ENCODE measurements at regions not wholly inside any gene's neighbourhood (a gene's known extent, or its start where the extent isn't known, plus 50 kb on each side); places are given as distances from the start of the nearest gene placed in this dataset.

DNA sequence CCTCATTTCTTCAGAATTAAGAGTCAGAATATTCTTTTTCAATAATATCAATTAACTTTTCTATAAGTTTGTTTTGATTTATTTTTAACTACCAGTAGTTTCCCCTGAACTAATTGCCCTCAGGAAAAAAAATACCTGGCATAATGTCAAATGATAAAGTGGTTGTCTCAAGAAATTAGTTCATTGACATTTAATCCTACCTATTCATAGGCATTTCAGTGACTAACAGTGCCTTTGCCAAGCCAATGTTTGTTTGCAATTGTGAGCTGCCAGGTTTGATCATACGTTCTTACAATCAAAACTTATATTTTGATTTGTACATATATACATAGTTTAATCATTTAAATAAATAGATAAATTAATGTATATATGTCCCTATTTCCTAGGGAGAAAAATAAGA lies 267.3 kb upstream of the MC4R start:
- no peak overlapping the region for H3K56ac ChIP-seq (replicated peaks; ENCODE audit: insufficient read length, low read depth, low read length)
- H3K9ac ChIP-seq (replicated peaks in 1 of 4; ENCODE audit: extremely low read depth in 1 of 4, low read depth in 3 of 4, low read length in 3 of 4) = no peak overlapping the region
- H3K79me1 ChIP-seq (ENCODE audit: low read depth, low read length) = no peaks in the 10 kb centered on the region
- no peak overlapping the region for H4K8ac ChIP-seq (ENCODE audit: extremely low read depth, insufficient read depth, low read length)
- H3K27ac ChIP-seq (ENCODE audit: low read depth, low read length) = no peak overlapping the region
- no peak overlapping the region for H2AFZ ChIP-seq (ENCODE audit: low read length)
- no peaks in the 10 kb centered on the region for H3K9me3 ChIP-seq (ENCODE audit: insufficient read depth in 2 of 2, low read depth in 1 of 2, low read length in 1 of 2)
- H3K36me3 ChIP-seq (ENCODE audit: control insufficient read depth in 2 of 4, insufficient read depth in 4 of 4, low read length in 3 of 4) = no peaks in the 10 kb centered on the region
- H3K14ac ChIP-seq (ENCODE audit: insufficient read length) = no peak overlapping the region
- no peaks in the 10 kb centered on the region for H4K20me1 ChIP-seq (replicated peaks in 1 of 2; ENCODE audit: control insufficient read depth in 1 of 2, insufficient read depth in 2 of 2, low read length in 2 of 2)
- no peak overlapping the region for H3K23ac ChIP-seq (ENCODE audit: insufficient read length)
- H3K23me2 ChIP-seq (ENCODE audit: low read depth, low read length) = no peaks in the 10 kb centered on the region
- no peak overlapping the region for H4K91ac ChIP-seq (replicated peaks; ENCODE audit: insufficient read length, low read length)
- WGBS, 2 experiments (ENCODE audit: extremely low coverage in 1 of 2, insufficient coverage in 1 of 2, insufficient read length in 1 of 2, insufficient replicate concordance in 2 of 2, low coverage in 1 of 2, low lambda C conversion rate in 2 of 2, missing lambda C conversion rate in 1 of 2) = 93% methylated on average over 1 of the region's 1 CpG; no CpG with 5 or more reads in 1 of the 2 experiments
- H3K4ac ChIP-seq (replicated peaks; ENCODE audit: insufficient read length, low read depth, low read length) = no peak overlapping the region
- POLR2A ChIA-PET (ENCODE audit: partially characterized antibody) = no interaction called here
- DNase-seq (ENCODE audit: low read depth in 1 of 2, low spot score in 2 of 2) (no peak), FAIRE-seq (no peak)
- no peaks in the 10 kb centered on the region for H3K79me2 ChIP-seq (ENCODE audit: control insufficient read depth in 1 of 2, insufficient read depth in 2 of 2, low read length in 2 of 2)
- no peak overlapping the region for H2BK20ac ChIP-seq (ENCODE audit: low read length)
- H3K18ac ChIP-seq (ENCODE audit: extremely low read depth, low read length) = no peak overlapping the region
- no peak overlapping the region for H2BK15ac ChIP-seq (ENCODE audit: low read length)
- H3K27me3 ChIP-seq (replicated peaks in 1 of 4; ENCODE audit: control insufficient read depth in 3 of 4, extremely low read depth in 1 of 4, insufficient read depth in 3 of 4, low read length in 3 of 4) = no peaks in the 10 kb centered on the region
- H3K4me2 ChIP-seq (ENCODE audit: insufficient read depth in 1 of 2, low read depth in 2 of 2, low read length in 2 of 2) = no peak overlapping the region
- TF ChIP-seq GTF2F1 (IDR thresholded peaks at IDR 0.05; ENCODE audit: borderline replicate concordance, low read depth, low read length) (no peak), SRF (IDR thresholded peaks at IDR 0.05; ENCODE audit: low read depth, low read length) (no peak), SIX5 (IDR thresholded peaks at IDR 0.05; ENCODE audit: low read depth, low read length) (no peak), SP2 (IDR thresholded peaks at IDR 0.05; ENCODE audit: low read length) (no peak), CEBPB (IDR thresholded peaks at IDR 0.05; ENCODE audit: low read depth, low read length) (no peak), ZNF274 (IDR thresholded peaks at IDR 0.05; ENCODE audit: borderline replicate concordance, extremely low read depth, low read length) (no peak), CTBP2 (IDR thresholded peaks at IDR 0.05; ENCODE audit: borderline replicate concordance, insufficient read depth, insufficient read length, low read length) (no peak), RNF2 (IDR thresholded peaks at IDR 0.05; ENCODE audit: borderline replicate concordance, low read depth, low read length, missing control alignments, poor library complexity, severe bottlenecking) (no peak), BCL11A (IDR thresholded peaks at IDR 0.05; ENCODE audit: low read depth in 2 of 2, low read length in 2 of 2) (no peak), JUN (IDR thresholded peaks at IDR 0.05; ENCODE audit: low read depth, low read length) (no peak), MAFK (IDR thresholded peaks at IDR 0.05; ENCODE audit: low read depth, low read length) (no peak), TAF7 (optimal IDR thresholded peaks at IDR 0.05; ENCODE audit: borderline replicate concordance, low read depth, low read length) (no peak)
- TF ChIP-seq, protein P1, sequence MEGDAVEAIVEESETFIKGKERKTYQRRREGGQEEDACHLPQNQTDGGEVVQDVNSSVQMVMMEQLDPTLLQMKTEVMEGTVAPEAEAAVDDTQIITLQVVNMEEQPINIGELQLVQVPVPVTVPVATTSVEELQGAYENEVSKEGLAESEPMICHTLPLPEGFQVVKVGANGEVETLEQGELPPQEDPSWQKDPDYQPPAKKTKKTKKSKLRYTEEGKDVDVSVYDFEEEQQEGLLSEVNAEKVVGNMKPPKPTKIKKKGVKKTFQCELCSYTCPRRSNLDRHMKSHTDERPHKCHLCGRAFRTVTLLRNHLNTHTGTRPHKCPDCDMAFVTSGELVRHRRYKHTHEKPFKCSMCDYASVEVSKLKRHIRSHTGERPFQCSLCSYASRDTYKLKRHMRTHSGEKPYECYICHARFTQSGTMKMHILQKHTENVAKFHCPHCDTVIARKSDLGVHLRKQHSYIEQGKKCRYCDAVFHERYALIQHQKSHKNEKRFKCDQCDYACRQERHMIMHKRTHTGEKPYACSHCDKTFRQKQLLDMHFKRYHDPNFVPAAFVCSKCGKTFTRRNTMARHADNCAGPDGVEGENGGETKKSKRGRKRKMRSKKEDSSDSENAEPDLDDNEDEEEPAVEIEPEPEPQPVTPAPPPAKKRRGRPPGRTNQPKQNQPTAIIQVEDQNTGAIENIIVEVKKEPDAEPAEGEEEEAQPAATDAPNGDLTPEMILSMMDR (IDR thresholded peaks at IDR 0.05; ENCODE audit: control extremely low read depth in 1 of 3, insufficient read depth in 1 of 3, low read depth in 1 of 3, low read length in 3 of 3) = no peak
- no peak overlapping the region for H3K4me3 ChIP-seq (ENCODE audit: extremely low read depth in 1 of 4, insufficient read depth in 2 of 4, low read depth in 3 of 4, low read length in 4 of 4)
- no peak overlapping the region for H2BK12ac ChIP-seq (ENCODE audit: low read depth, low read length)
- H2BK120ac ChIP-seq (replicated peaks; ENCODE audit: low read depth, low read length) = no peak overlapping the region
- H2BK5ac ChIP-seq (ENCODE audit: low read depth, low read length) = no peak overlapping the region
- no peak overlapping the region for H4K5ac ChIP-seq (ENCODE audit: insufficient read length, low read depth, low read length)
- H3K4me1 ChIP-seq (replicated peaks in 1 of 4; ENCODE audit: control insufficient read depth in 3 of 4, insufficient read depth in 4 of 4, low read length in 3 of 4) = no peaks in the 10 kb centered on the region
- no peak overlapping the region for H2AK5ac ChIP-seq (ENCODE audit: low read depth, low read length)
- CTCF ChIA-PET (ENCODE audit: partially characterized antibody) = no interaction called here

All from H1 (cell line).